ENCODE measurements at regions not wholly inside any gene's neighbourhood (a gene's known extent, or its start where the extent isn't known, plus 50 kb on each side); places are given as distances from the start of the nearest gene placed in this dataset.
"Not testable (repeated sequence)": the region's sequence is repeated elsewhere in the genome, so short reads cannot be mapped to it uniquely, and the experiment has no call there.

- no peak for TF ChIP-seq CTCF (IDR thresholded peaks at IDR 0.05; ENCODE audit: extremely low read depth, missing control alignments)
- no peak for DNase-seq (ENCODE audit: low spot score)
These were observed 335.9 kb downstream of the AEBP2 start for GRCh38 chr12:19775241-19775640.

GRCh38 chr12:19775976-19776375 is 336.7 kb downstream of the AEBP2 start:
- not testable (repeated sequence) for DNase-seq (ENCODE audit: low spot score)

- DNase-seq (ENCODE audit: low spot score) = no peak
- TF ChIP-seq CTCF (IDR thresholded peaks at IDR 0.05; ENCODE audit: extremely low read depth, missing control alignments) = no peak
These were observed 338.9 kb downstream of the AEBP2 start for GRCh38 chr12:19778172-19778571.

GRCh38 chr12:19778797-19779196 is 339.5 kb downstream of the AEBP2 start:
- TF ChIP-seq CTCF (IDR thresholded peaks at IDR 0.05; ENCODE audit: extremely low read depth, missing control alignments) = no peak
- no peak for DNase-seq (ENCODE audit: low spot score)

GRCh38 chr12:19779395-19780056 is 340.2 kb downstream of the AEBP2 start:
- no peak for TF ChIP-seq CTCF (IDR thresholded peaks at IDR 0.05; ENCODE audit: extremely low read depth, missing control alignments)
- DNase-seq (ENCODE audit: low spot score) = no peak

GRCh38 chr12:19780460-19780859 is 341.2 kb downstream of the AEBP2 start:
- DNase-seq (ENCODE audit: low spot score) = no peak
- no peak for TF ChIP-seq CTCF (IDR thresholded peaks at IDR 0.05; ENCODE audit: extremely low read depth, missing control alignments)

- DNase-seq (ENCODE audit: low spot score) = no peak
- TF ChIP-seq CTCF (IDR thresholded peaks at IDR 0.05; ENCODE audit: extremely low read depth, missing control alignments) = no peak
These were observed 344.5 kb downstream of the AEBP2 start for GRCh38 chr12:19783547-19784444.
